Astrocyte (in vitro differentiated cells and primary cell): ENCODE measurements at regions not wholly inside any gene's neighbourhood (a gene's known extent, or its start where the extent isn't known, plus 50 kb on each side); places are given as distances from the start of the nearest gene placed in this dataset.

Experiments
- CTCF ChIP-seq: IDR thresholded peaks from 2 replicates; pipeline ENCODE4 v1.5.1; 2011; ENCODE audit warnings: low read depth, mild to moderate bottlenecking, inconsistent platforms, low read length, moderate library complexity; ENCODE audit not compliant: insufficient read depth
- EZH2 ChIP-seq: IDR thresholded peaks from 2 replicates; pipeline ENCODE4 v1.6.1; 2012; ENCODE audit warnings: mild to moderate bottlenecking, low read length, inconsistent platforms; ENCODE audit not compliant: insufficient read depth

GRCh38 chr6:145289573-145289972 lies 445.7 kb downstream of the EPM2A start:
- TF ChIP-seq CTCF (no peak), EZH2 (no peak)
